ENCODE measurements at regions not wholly inside any gene's neighbourhood (a gene's known extent, or its start where the extent isn't known, plus 50 kb on each side); places are given as distances from the start of the nearest gene placed in this dataset.

- Mint-ChIP-seq H3K4me3 (ENCODE audit: unreplicated experiment) (no peak overlapping the region), H3K36me3 (ENCODE audit: insufficient read depth, unreplicated experiment) (no peaks in the 10 kb centered on the region), H3K4me1 (ENCODE audit: insufficient read depth, unreplicated experiment) (no peaks in the 10 kb centered on the region), H3K27ac (ENCODE audit: low read depth, unreplicated experiment) (no peak overlapping the region), H3K9me3 (ENCODE audit: unreplicated experiment) (no peaks in the 10 kb centered on the region), H3K27me3 (ENCODE audit: insufficient read depth, unreplicated experiment) (peaks cover 67% of the 10 kb centered on the region)
- intact Hi-C loops (cut with micrococcal nuclease): no loop called here
- TF ChIP-seq CTCF (IDR thresholded peaks at IDR 0.05; ENCODE audit: unreplicated experiment): no peak
- ChIA-PET POLR2A (no interaction called here), CTCF (no interaction called here)
- no peak for DNase-seq (ENCODE audit: unreplicated experiment)
- BruUV-seq (replicated peaks): no TSS peak
Measured at GRCh38 chr7:53428045-53428444, 392.6 kb downstream of the POM121L12 start.

GRCh38 chr7:53431901-53432300 is 396.5 kb downstream of the POM121L12 start:
- Mint-ChIP-seq H3K36me3 (ENCODE audit: insufficient read depth, unreplicated experiment) (no peaks in the 10 kb centered on the region), H3K27ac (ENCODE audit: low read depth, unreplicated experiment) (no peak overlapping the region), H3K27me3 (ENCODE audit: insufficient read depth, unreplicated experiment) (peaks cover 50% of the 10 kb centered on the region), H3K4me1 (ENCODE audit: insufficient read depth, unreplicated experiment) (no peaks in the 10 kb centered on the region), H3K9me3 (ENCODE audit: unreplicated experiment) (no peaks in the 10 kb centered on the region), H3K4me3 (ENCODE audit: unreplicated experiment) (no peak overlapping the region)
- TF ChIP-seq CTCF (IDR thresholded peaks at IDR 0.05; ENCODE audit: unreplicated experiment): no peak
- DNase-seq (ENCODE audit: unreplicated experiment): no peak
- POLR2A ChIA-PET: no interaction called here
- BruUV-seq (replicated peaks): no TSS peak
- intact Hi-C loops (cut with micrococcal nuclease): no loop called here
- CTCF ChIA-PET: no interaction called here

- H3K27ac Mint-ChIP-seq (ENCODE audit: low read depth, unreplicated experiment): no peak overlapping the region
- no peak for TF ChIP-seq CTCF (IDR thresholded peaks at IDR 0.05; ENCODE audit: unreplicated experiment)
- H3K27me3 Mint-ChIP-seq (ENCODE audit: insufficient read depth, unreplicated experiment): peaks cover 62% of the 10 kb centered on the region
- ChIA-PET CTCF (no interaction called here), POLR2A (no interaction called here)
- DNase-seq (ENCODE audit: unreplicated experiment): peak; percentile 16
- H3K4me1 Mint-ChIP-seq (ENCODE audit: insufficient read depth, unreplicated experiment): no peaks in the 10 kb centered on the region
- no peak overlapping the region for H3K4me3 Mint-ChIP-seq (ENCODE audit: unreplicated experiment)
- intact Hi-C loops (cut with micrococcal nuclease): no loop called here
- H3K9me3 Mint-ChIP-seq (ENCODE audit: unreplicated experiment): no peaks in the 10 kb centered on the region
- BruUV-seq (replicated peaks): no TSS peak
- H3K36me3 Mint-ChIP-seq (ENCODE audit: insufficient read depth, unreplicated experiment): no peaks in the 10 kb centered on the region
Measured at GRCh38 chr7:53437336-53437735, 401.9 kb downstream of the POM121L12 start.

- CTCF ChIA-PET: no interaction called here
- no peak overlapping the region for H3K4me3 Mint-ChIP-seq (ENCODE audit: unreplicated experiment)
- no peak overlapping the region for H3K27ac Mint-ChIP-seq (ENCODE audit: low read depth, unreplicated experiment)
- H3K36me3 Mint-ChIP-seq (ENCODE audit: insufficient read depth, unreplicated experiment): no peaks in the 10 kb centered on the region
- H3K4me1 Mint-ChIP-seq (ENCODE audit: insufficient read depth, unreplicated experiment): no peaks in the 10 kb centered on the region
- POLR2A ChIA-PET: no interaction called here
- DNase-seq (ENCODE audit: unreplicated experiment): no peak
- no TSS peak for BruUV-seq (replicated peaks)
- intact Hi-C loops (cut with micrococcal nuclease): no loop called here
- H3K9me3 Mint-ChIP-seq (ENCODE audit: unreplicated experiment): no peaks in the 10 kb centered on the region
- peaks cover 93% of the 10 kb centered on the region for H3K27me3 Mint-ChIP-seq (ENCODE audit: insufficient read depth, unreplicated experiment)
- no peak for TF ChIP-seq CTCF (IDR thresholded peaks at IDR 0.05; ENCODE audit: unreplicated experiment)
Measured at GRCh38 chr7:53446170-53446569, 410.7 kb downstream of the POM121L12 start.

Measured in MCF 10A (cell line).